HEK293 (cell line): ENCODE measurements at regions not wholly inside any gene's neighbourhood (a gene's known extent, or its start where the extent isn't known, plus 50 kb on each side); places are given as distances from the start of the nearest gene placed in this dataset.

Source experiments
- CTCF ChIA-PET: fragments of 350-600 bp; formaldehyde crosslinking; extraction: SDS; loops from one replicate; lab custom pipeline; 2021; ENCODE audit warnings: antibody characterized with exemption; lab: Yijun Ruan, JAX
- POLR2A ChIA-PET: fragments of 300-600 bp; formaldehyde crosslinking; extraction: SDS; loops from one replicate; lab custom pipeline; 2020; ENCODE audit warnings: antibody characterized with exemption, inconsistent platforms; lab: Yijun Ruan, JAX
- H3K27ac ChIP-seq: fragments of 200-500 bp; sonication (Bioruptor generic); 2 replicates; pipeline ENCODE4 v1.5.1; 2014; ENCODE audit warnings: low read depth, low read length, control low read depth, inconsistent platforms; ENCODE audit errors: extremely low read depth
- H3K36me3 ChIP-seq, 2 experiments: fragments of 200-500 bp in 1 of 2; sonication (Bioruptor generic) in 1 of 2; 1 replicate in 1 of 2; 2 replicates in 1 of 2; pipeline ENCODE4 v1.5.1; 2014 to 2017; ENCODE audit warnings: inconsistent platforms in 2 of 2, low read length in 2 of 2; ENCODE audit not compliant: control insufficient read depth in 2 of 2, insufficient read depth in 1 of 2
- H3K4me1 ChIP-seq: fragments of 200-500 bp; sonication (Bioruptor generic); 2 replicates; pipeline ENCODE4 v1.5.1; 2014; ENCODE audit warnings: mild to moderate bottlenecking, low read length, inconsistent platforms; ENCODE audit not compliant: control insufficient read depth, insufficient read depth
- H3K4me3 ChIP-seq: 2 replicates; pipeline ENCODE4 v1.5.1; 2011; ENCODE audit warnings: low read depth, mild to moderate bottlenecking, control low read depth, low read length, moderate library complexity
- H3K9me3 ChIP-seq: fragments of 200-500 bp; sonication (Bioruptor generic); 2 replicates; pipeline ENCODE4 v1.5.1; 2014; ENCODE audit warnings: low read depth, low read length, inconsistent platforms; ENCODE audit not compliant: control insufficient read depth, insufficient read depth
- AEBP2 ChIP-seq: fragments of 450-650 bp; formaldehyde crosslinking; IDR thresholded peaks from 2 replicates; pipeline ENCODE4 v1.5.1; 2016; ENCODE audit warnings: missing biosample characterization, missing genetic modification characterization, borderline replicate concordance
- EGR2 ChIP-seq: fragments of 450-650 bp; formaldehyde crosslinking; IDR thresholded peaks from 2 replicates; pipeline ENCODE4 v1.5.1; 2016; ENCODE audit warnings: low read depth, missing biosample characterization, missing genetic modification characterization
- GLI2 ChIP-seq: fragments of 450-650 bp; formaldehyde crosslinking; IDR thresholded peaks from 2 replicates; pipeline ENCODE4; 2017; ENCODE audit warnings: missing biosample characterization, missing genetic modification characterization, low read depth, borderline replicate concordance
- HOXD13 ChIP-seq: sonication (generic); formaldehyde crosslinking; IDR thresholded peaks from 2 replicates; pipeline ENCODE4 v1.8.0; 2022; ENCODE audit warnings: missing genetic modification reagents, borderline replicate concordance
- KLF1 ChIP-seq: fragments of 450-650 bp; formaldehyde crosslinking; IDR thresholded peaks from 2 replicates; pipeline ENCODE4 v1.5.1; 2016; ENCODE audit warnings: missing biosample characterization, missing genetic modification characterization
- MYNN ChIP-seq: fragments of 450-650 bp; formaldehyde crosslinking; IDR thresholded peaks from 2 replicates; pipeline ENCODE4 v1.5.1; 2016; ENCODE audit warnings: missing biosample characterization, missing genetic modification characterization, borderline replicate concordance
- SCRT1 ChIP-seq: fragments of 450-650 bp; formaldehyde crosslinking; IDR thresholded peaks from 2 replicates; pipeline ENCODE4 v1.5.1; 2016; ENCODE audit warnings: missing biosample characterization, missing genetic modification characterization, borderline replicate concordance
- SP3 ChIP-seq: fragments of 450-650 bp; formaldehyde crosslinking; IDR thresholded peaks from 2 replicates; pipeline ENCODE4 v1.5.1; 2016; ENCODE audit warnings: missing biosample characterization, missing genetic modification characterization
- YY2 ChIP-seq: fragments of 450-650 bp; formaldehyde crosslinking; IDR thresholded peaks from 2 replicates; pipeline ENCODE4 v1.5.1; 2016; ENCODE audit warnings: missing biosample characterization, missing genetic modification characterization
- ZFHX2 ChIP-seq: fragments of 450-650 bp; formaldehyde crosslinking; conservative IDR thresholded peaks from 2 replicates; pipeline ENCODE4 v1.5.1; 2016; ENCODE audit warnings: missing biosample characterization, missing genetic modification characterization
- ZFP69B ChIP-seq: fragments of 450-650 bp; formaldehyde crosslinking; IDR thresholded peaks from 2 replicates; pipeline ENCODE4 v1.5.1; 2016; ENCODE audit warnings: missing biosample characterization, missing genetic modification characterization
- ZNF132 ChIP-seq: fragments of 450-650 bp; formaldehyde crosslinking; IDR thresholded peaks from 2 replicates; pipeline ENCODE4 v1.5.1; 2017; ENCODE audit warnings: missing biosample characterization, missing genetic modification characterization, borderline replicate concordance
- ZNF19 ChIP-seq: fragments of 450-650 bp; formaldehyde crosslinking; IDR thresholded peaks from 2 replicates; pipeline ENCODE4; 2016; ENCODE audit warnings: missing biosample characterization, missing genetic modification characterization, low read depth
- ZNF211 ChIP-seq: fragments of 450-650 bp; formaldehyde crosslinking; IDR thresholded peaks from 2 replicates; pipeline ENCODE4 v1.5.1; 2016; ENCODE audit warnings: low read depth, missing biosample characterization, missing genetic modification characterization
- ZNF221 ChIP-seq: fragments of 450-650 bp; formaldehyde crosslinking; IDR thresholded peaks from 2 replicates; pipeline ENCODE4 v1.5.1; 2017; ENCODE audit warnings: missing biosample characterization, missing genetic modification characterization, borderline replicate concordance
- ZNF239 ChIP-seq: fragments of 450-650 bp; formaldehyde crosslinking; IDR thresholded peaks from 2 replicates; pipeline ENCODE4 v1.5.1; 2016; ENCODE audit warnings: missing biosample characterization, missing genetic modification characterization
- ZNF24 ChIP-seq: fragments of 450-650 bp; formaldehyde crosslinking; IDR thresholded peaks from 2 replicates; pipeline ENCODE4 v1.5.1; 2016; ENCODE audit warnings: missing biosample characterization, missing genetic modification characterization
- ZNF26 ChIP-seq: fragments of 450-650 bp; formaldehyde crosslinking; IDR thresholded peaks from 2 replicates; pipeline ENCODE4 v1.5.1; 2016; ENCODE audit warnings: missing biosample characterization, missing genetic modification characterization
- ZNF521 ChIP-seq: fragments of 450-650 bp; formaldehyde crosslinking; IDR thresholded peaks from 2 replicates; pipeline ENCODE4 v1.5.1; 2017; ENCODE audit warnings: missing biosample characterization, mild to moderate bottlenecking, missing genetic modification characterization
- ZNF548 ChIP-seq: fragments of 450-650 bp; formaldehyde crosslinking; IDR thresholded peaks from 2 replicates; pipeline ENCODE4 v1.5.1; 2016; ENCODE audit warnings: missing biosample characterization, missing genetic modification characterization
- ZNF555 ChIP-seq: fragments of 450-650 bp; formaldehyde crosslinking; conservative IDR thresholded peaks from 2 replicates; pipeline ENCODE4 v1.5.1; 2017; ENCODE audit warnings: missing biosample characterization, mild to moderate bottlenecking, missing genetic modification characterization, inconsistent platforms
- ZNF561 ChIP-seq: fragments of 450-650 bp; IDR thresholded peaks from 2 replicates; pipeline ENCODE4 v1.5.1; 2018; ENCODE audit warnings: missing biosample characterization, missing genetic modification characterization, borderline replicate concordance
- ZNF610 ChIP-seq: fragments of 450-650 bp; formaldehyde crosslinking; IDR thresholded peaks from 2 replicates; pipeline ENCODE4 v1.5.1; 2016; ENCODE audit warnings: missing biosample characterization, missing genetic modification characterization, borderline replicate concordance
- ZNF785 ChIP-seq: fragments of 450-650 bp; formaldehyde crosslinking; IDR thresholded peaks from 2 replicates; pipeline ENCODE4 v1.5.1; 2016; ENCODE audit warnings: missing biosample characterization, missing genetic modification characterization
- ZSCAN16 ChIP-seq: fragments of 450-650 bp; formaldehyde crosslinking; IDR thresholded peaks from 2 replicates; pipeline ENCODE4 v1.5.1; 2016; ENCODE audit warnings: missing biosample characterization, missing genetic modification characterization

- H3K4me1 ChIP-seq, result 0 out of 2 replicates have a peak, but pooled peaks cover 2% of the 10 kb centered on the region
- CTCF ChIA-PET, result interaction anchor here (1.3 kb wide), 1 partner anchor 12 kb away, joined by 3 read pairs; no protein-coding TSS in a partner anchor
- POLR2A ChIA-PET, result no interaction called here
- no peaks in the 10 kb centered on the region for H3K36me3 ChIP-seq
- TF ChIP-seq KLF1 (tag by site-specific recombination), result no peak
- TF ChIP-seq SCRT1, result no peak
- TF ChIP-seq MYNN (tag by site-specific recombination), result no peak
- no peak for TF ChIP-seq ZNF521 (tag by site-specific recombination)
- no peak for TF ChIP-seq ZNF561 (tag by site-specific recombination)
- TF ChIP-seq YY2 (tag by site-specific recombination), result no peak
- TF ChIP-seq ZFHX2 (tag by site-specific recombination), result no peak
- H3K4me3 ChIP-seq, result no peak overlapping the region
- H3K9me3 ChIP-seq, result no peaks in the 10 kb centered on the region
- H3K27ac ChIP-seq, result no peak overlapping the region
Measured at GRCh38 chr6:47109281-47109680, 67.1 kb upstream of the ADGRF1 start.

- TF ChIP-seq ZNF221 (no peak), ZNF211 (tag by site-specific recombination) (no peak), ZNF24 (no peak), GLI2 (no peak), ZNF548 (tag by site-specific recombination) (no peak), ZNF239 (tag by site-specific recombination) (no peak), AEBP2 (tag by site-specific recombination) (no peak), ZNF19 (tag by site-specific recombination) (no peak), ZNF132 (tag by site-specific recombination) (no peak), ZNF555 (tag by site-specific recombination) (no peak), ZNF26 (tag by site-specific recombination) (no peak), EGR2 (no peak), ZNF610 (tag by site-specific recombination) (no peak), ZFP69B (no peak), HOXD13 (no peak), ZSCAN16 (no peak), SP3 (tag by site-specific recombination) (no peak), ZNF785 (tag by site-specific recombination) (no peak)
Measured at GRCh38 chr6:47106721-47107197, 64.6 kb upstream of the ADGRF1 start.

More at GRCh38 chr6:47106721-47107197, 64.6 kb upstream of the ADGRF1 start:
- POLR2A ChIA-PET, result interaction anchor here (1.2 kb wide), 1 partner anchor 10 kb away, joined by 3 read pairs; no protein-coding TSS in a partner anchor
- CTCF ChIA-PET, result interaction anchor here (0.7 to 2.9 kb wide), 2 partner anchors 10 to 54 kb away, joined by 3 to 19 read pairs; no protein-coding TSS in a partner anchor
- no peak overlapping the region for H3K27ac ChIP-seq
- no peaks in the 10 kb centered on the region for H3K9me3 ChIP-seq
- no peak overlapping the region for H3K4me3 ChIP-seq
- H3K4me1 ChIP-seq, result 0 out of 2 replicates have a peak, but pooled peaks cover 2% of the 10 kb centered on the region
- no peaks in the 10 kb centered on the region for H3K36me3 ChIP-seq
